C4-2B (cell line): ENCODE measurements at regions not wholly inside any gene's neighbourhood (a gene's known extent, or its start where the extent isn't known, plus 50 kb on each side); places are given as distances from the start of the nearest gene placed in this dataset.

ENCODE experiments used
- H3K27ac ChIP-seq: fragments of 450-650 bp; 2 replicates; pipeline ENCODE4 v1.5.1; 2017
- ZFX ChIP-seq: fragments of 450-650 bp; IDR thresholded peaks from 2 replicates; pipeline ENCODE4 v1.6.1; 2017
- TF ChIP-seq, protein P1 (sequence below): fragments of 450-650 bp; conservative IDR thresholded peaks from 2 replicates; pipeline ENCODE4 v1.5.1; 2017; ENCODE audit warnings: mild to moderate bottlenecking

DNA sequence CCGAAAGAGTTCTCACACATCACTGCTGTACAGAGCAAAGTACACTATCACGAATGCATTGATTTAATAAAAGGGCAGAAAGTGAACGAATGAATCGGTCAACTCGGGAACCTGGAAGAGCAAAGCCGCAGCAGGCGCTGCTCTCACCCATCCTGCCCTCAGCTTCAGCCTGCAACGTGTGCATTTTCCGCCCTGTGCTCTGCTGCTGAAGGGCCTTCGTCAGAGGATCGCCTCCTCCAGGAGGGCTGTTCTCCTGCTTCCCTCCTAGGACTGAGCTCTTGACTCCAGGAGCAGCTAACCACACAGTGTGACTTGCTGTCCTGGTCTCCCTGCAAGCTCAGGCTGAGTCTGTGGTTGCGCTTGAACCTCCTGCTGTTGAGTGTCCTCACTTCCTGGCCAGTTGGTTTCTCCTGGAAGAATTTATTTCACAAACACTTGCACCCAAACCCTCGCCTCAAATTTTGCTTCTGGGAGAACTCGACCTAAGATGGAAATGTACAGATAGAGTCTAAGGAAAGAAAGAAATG is 473.0 kb upstream of the KLF6 start:
- no peak for TF ChIP-seq ZFX
- TF ChIP-seq, protein P1, sequence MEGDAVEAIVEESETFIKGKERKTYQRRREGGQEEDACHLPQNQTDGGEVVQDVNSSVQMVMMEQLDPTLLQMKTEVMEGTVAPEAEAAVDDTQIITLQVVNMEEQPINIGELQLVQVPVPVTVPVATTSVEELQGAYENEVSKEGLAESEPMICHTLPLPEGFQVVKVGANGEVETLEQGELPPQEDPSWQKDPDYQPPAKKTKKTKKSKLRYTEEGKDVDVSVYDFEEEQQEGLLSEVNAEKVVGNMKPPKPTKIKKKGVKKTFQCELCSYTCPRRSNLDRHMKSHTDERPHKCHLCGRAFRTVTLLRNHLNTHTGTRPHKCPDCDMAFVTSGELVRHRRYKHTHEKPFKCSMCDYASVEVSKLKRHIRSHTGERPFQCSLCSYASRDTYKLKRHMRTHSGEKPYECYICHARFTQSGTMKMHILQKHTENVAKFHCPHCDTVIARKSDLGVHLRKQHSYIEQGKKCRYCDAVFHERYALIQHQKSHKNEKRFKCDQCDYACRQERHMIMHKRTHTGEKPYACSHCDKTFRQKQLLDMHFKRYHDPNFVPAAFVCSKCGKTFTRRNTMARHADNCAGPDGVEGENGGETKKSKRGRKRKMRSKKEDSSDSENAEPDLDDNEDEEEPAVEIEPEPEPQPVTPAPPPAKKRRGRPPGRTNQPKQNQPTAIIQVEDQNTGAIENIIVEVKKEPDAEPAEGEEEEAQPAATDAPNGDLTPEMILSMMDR, result no peak
- no peak overlapping the region for H3K27ac ChIP-seq

DNA sequence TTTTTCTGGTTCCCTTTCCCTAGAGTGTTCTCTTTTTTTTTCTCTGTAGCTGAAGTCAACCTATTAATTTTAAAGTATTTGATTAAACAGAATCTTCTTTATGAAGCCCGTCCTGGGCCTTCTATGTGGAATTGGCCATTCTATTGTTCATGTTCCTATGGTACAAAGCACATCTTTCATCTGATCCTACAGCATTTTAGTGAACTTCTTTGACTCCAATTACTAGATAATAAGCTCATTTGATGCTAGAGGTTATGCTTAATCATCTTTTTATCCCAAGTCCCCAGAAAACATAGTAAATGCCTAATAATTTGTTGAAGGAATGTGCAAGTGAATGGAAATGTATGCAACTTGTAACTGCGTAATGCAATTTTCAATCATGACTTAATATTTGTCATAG is 472.0 kb upstream of the KLF6 start:
- H3K27ac ChIP-seq, result no peak overlapping the region
- no peak for TF ChIP-seq ZFX
- TF ChIP-seq, protein P1, result no peak

DNA sequence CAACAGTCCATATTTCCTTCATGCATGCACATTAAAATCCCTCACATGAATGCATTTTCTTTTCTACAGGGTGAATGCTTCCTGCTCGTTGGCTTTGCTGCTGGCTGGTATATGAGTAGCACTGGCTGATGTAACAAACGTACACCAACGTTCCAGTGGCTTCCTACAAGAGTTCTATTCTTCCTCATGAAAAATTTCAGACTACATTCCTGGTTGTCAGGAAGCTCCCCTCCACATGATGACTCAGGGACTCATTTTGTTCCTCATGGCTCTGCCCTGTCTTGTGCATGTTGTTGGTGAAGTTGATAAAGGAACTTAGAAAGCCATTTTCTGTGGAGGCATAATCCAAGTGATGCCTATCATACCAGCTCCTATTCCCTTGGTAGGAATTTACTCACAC is 470.7 kb upstream of the KLF6 start:
- no peak for TF ChIP-seq ZFX
- TF ChIP-seq, protein P1, result no peak
- H3K27ac ChIP-seq, result no peak overlapping the region

DNA sequence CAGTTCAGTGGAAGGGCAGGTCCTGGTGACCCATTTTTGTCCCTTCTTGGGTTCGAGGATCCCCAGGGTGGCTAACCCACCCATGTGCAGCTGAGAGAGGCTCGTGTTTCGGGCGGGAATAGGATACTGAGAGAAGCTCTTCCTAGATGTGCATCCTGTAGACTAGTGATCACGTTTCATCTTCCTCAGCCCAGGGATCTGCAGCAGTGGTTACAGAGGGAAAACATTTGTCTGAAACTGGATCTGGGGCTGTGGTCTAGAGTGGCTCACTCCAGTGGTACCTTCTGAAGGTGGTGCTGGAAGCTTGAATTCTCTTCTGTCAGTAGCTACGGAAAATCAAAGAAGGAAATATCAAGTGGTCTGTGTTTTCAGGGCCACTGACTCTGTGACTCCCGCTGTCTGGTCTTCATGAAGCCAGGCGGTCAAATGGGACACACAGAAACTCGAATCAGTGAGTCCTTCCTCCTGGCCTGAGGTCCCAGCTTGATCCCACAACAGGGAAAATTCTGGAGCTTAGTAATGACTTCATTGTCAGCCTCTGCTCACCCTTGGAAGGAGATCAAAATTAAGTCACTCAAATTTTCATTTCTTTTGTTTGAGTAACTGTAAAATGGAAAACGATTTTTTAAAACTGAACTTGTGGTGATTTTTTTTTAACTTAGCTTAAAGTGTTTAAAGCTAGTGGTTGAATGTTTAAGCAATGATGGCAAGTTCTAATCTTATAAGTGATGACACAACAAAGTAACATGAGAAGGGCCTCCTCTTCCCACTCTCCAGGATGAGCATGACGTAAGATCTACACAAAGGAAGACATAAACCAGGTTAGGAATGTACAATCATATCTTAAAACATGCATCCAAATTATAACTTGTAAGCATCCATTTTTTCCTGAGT is 469.3 kb upstream of the KLF6 start:
- TF ChIP-seq, protein P1, result no peak
- no peak for TF ChIP-seq ZFX
- no peak overlapping the region for H3K27ac ChIP-seq

DNA sequence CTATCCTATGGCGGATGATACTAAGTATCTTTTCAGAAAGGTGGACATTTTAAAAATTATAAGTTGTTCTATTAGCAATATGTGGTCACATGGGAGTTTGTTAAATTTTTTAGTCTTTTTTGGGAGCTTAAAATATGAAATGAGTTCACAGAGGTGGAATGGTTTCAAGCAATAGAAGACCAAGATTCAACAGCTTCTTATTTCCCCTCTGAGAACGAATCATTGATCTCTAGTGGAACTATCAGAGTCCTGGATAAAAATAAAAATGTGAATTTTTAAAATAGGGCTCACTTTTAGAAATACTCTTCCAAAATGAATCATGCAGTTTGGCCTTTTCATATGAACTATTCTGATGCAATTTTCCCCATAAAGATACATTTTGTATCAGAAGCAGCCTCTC is 467.7 kb upstream of the KLF6 start:
- no peak overlapping the region for H3K27ac ChIP-seq
- TF ChIP-seq, protein P1, result no peak
- no peak for TF ChIP-seq ZFX

DNA sequence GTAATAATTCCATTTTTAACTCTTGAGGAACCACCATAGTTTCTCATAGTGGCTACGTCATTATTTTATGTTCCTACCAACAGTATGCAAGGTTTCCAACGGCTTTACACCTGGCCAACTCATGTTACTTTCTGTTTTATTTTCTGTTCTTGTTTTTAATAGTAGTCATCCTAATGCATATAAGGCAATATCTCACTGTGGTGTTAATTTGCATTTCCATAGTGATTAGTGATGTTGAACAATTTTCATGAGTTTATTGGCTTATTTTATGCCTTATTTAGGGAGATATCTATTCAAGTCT is 465.5 kb upstream of the KLF6 start:
- TF ChIP-seq, protein P1, result no peak
- TF ChIP-seq ZFX, result no peak
- no peak overlapping the region for H3K27ac ChIP-seq

DNA sequence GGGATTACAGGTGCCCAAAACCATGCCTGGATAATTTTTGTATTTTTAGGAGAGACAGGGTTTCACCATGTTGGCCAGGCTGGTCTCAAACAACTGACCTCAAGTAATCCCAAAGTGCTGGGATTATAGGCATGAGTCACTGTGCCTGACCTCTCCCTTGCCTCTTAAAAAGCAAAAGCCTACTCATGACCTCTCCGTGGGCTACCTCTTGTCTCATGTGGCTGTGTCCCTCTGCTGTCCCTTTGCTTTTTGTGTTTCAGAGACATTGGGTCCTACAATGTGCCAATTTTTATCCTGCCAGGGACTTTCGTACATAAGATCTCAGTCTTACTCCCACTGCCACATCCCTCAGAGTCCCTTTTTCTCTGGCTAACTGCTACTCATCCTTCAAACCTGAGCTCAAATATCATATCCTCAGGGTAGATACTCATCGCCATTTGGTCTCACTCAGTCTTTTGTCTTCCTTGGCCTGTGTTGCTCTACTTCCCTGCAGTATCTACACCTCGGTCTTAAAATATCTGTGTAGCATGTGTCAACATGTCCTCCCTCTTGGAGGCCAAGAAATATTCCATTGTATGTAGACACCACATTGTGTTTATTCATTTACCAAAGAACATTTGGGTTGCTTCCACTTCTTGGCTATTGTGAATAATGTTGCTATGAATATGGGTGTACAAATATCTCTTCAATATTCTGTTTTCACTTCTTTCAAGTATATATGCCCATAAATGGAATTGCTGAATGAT is 465.0 kb upstream of the KLF6 start:
- TF ChIP-seq, protein P1, result no peak
- no peak for TF ChIP-seq ZFX
- no peak overlapping the region for H3K27ac ChIP-seq
